Lower leg skin (tissue), 3 donors: ENCODE measurements at regions not wholly inside any gene's neighbourhood (a gene's known extent, or its start where the extent isn't known, plus 50 kb on each side); places are given as distances from the start of the nearest gene placed in this dataset.

Experiments used
- CTCF ChIP-seq, 3 donors: fragments of 450-650 bp; IDR thresholded peaks; one replicate each; pipeline ENCODE4 v1.5.1; 2016; ENCODE audit warnings: antibody characterized with exemption in 3 of 3, mild to moderate bottlenecking in 3 of 3, moderate library complexity in 2 of 3
- POLR2A ChIP-seq, 2 donors: fragments of 450-650 bp; IDR thresholded peaks; one replicate each; pipeline ENCODE4 v1.6.1; 2016 to 2017; ENCODE audit warnings: antibody characterized with exemption in 2 of 2, mild to moderate bottlenecking in 1 of 2, moderate library complexity in 1 of 2

GRCh38 chr9:71361357-71361756, 239.9 kb upstream of the TRPM3 start:
- TF ChIP-seq CTCF (IDR thresholded peaks at IDR 0.05) = no peak
- TF ChIP-seq POLR2A (IDR thresholded peaks at IDR 0.05) = no peak
